Esophagus muscularis mucosa (tissue), 4 donors: ENCODE measurements at regions not wholly inside any gene's neighbourhood (a gene's known extent, or its start where the extent isn't known, plus 50 kb on each side); places are given as distances from the start of the nearest gene placed in this dataset.

Experiments used
- DNase-seq: peaks from one replicate; pipeline ENCODE4 v3.0.0-alpha.2; 2017; ENCODE audit errors: extremely low spot score
- H3K27ac ChIP-seq, 4 donors: fragments of 200-600 bp; sonication (generic); replicated peaks in 1 of 4; 1 replicate in 3 of 4; 2 replicates in 1 of 4; pipeline ENCODE4 v1.5.1; 2016 to 2019; ENCODE audit warnings: mild to moderate bottlenecking in 1 of 4
- H3K27me3 ChIP-seq, 4 donors: fragments of 200-600 bp; sonication (generic); one replicate each; pipeline versions ENCODE4 v1.5.1 to v1.6.0; 2016 to 2019
- H3K36me3 ChIP-seq, 4 donors: fragments of 200-600 bp; sonication (generic); one replicate each; pipeline ENCODE4 v1.5.1; 2016 to 2019
- H3K4me1 ChIP-seq, 4 donors: fragments of 200-600 bp; sonication (generic); one replicate each; pipeline ENCODE4 v1.5.1; 2016 to 2019
- H3K4me3 ChIP-seq, 4 donors: fragments of 200-600 bp; sonication (generic); 1 replicate in 2 of 4; 2 replicates in 2 of 4; pipeline ENCODE4 v1.5.1; 2016 to 2019; ENCODE audit warnings: mild to moderate bottlenecking in 4 of 4, moderate library complexity in 1 of 4
- H3K9me3 ChIP-seq, 4 donors: fragments of 200-600 bp; sonication (generic); 1 replicate in 3 of 4; 2 replicates in 1 of 4; pipeline ENCODE4 v1.5.1; 2016 to 2019
- CTCF ChIP-seq, 3 experiments: fragments of 200-600 bp in 2 of 3; fragments of 450-650 bp in 1 of 3; sonication (generic) in 2 of 3; IDR thresholded peaks; one replicate each; pipeline ENCODE4 v1.5.1; 2017 to 2019; ENCODE audit warnings: antibody characterized with exemption in 3 of 3, mild to moderate bottlenecking in 2 of 3, moderate library complexity in 1 of 3
- EP300 ChIP-seq: sonication (generic); formaldehyde crosslinking; IDR thresholded peaks from one replicate; pipeline ENCODE4 v1.6.1; 2017; ENCODE audit warnings: antibody characterized with exemption
- POLR2A ChIP-seq: fragments of 450-650 bp; IDR thresholded peaks from one replicate; pipeline ENCODE4 v1.6.1; 2017; ENCODE audit warnings: antibody characterized with exemption, moderate library complexity, mild to moderate bottlenecking, low read depth
- POLR2AphosphoS5 ChIP-seq, 2 donors: sonication (generic); formaldehyde crosslinking; IDR thresholded peaks; one replicate each; pipeline ENCODE4 v1.6.1; 2017; ENCODE audit warnings: antibody characterized with exemption in 2 of 2
- WGBS: methylation state at CpG from one replicate; pipeline ENCODE4 v1.1.5; 2018; 5-methylcytosine and 5-hydroxymethylcytosine counted together
- intact Hi-C: fragments of 100-400 bp; cut with DNase I; formaldehyde crosslinking; loops from one replicate; pipeline ENCODE4 v1.15.1; 2023

GRCh38 chr11:96461871-96462270 lies 72.1 kb downstream of the JRKL start:
- no peak for TF ChIP-seq POLR2AphosphoS5 (IDR thresholded peaks at IDR 0.05)
- no peak for TF ChIP-seq EP300
- no peak for TF ChIP-seq POLR2A
- TF ChIP-seq CTCF (IDR thresholded peaks at IDR 0.05) = no peak
- Histone ChIP-seq H3K27ac (no peak overlapping the region), H3K4me3 (no peak overlapping the region), H3K27me3 (peaks cover 0 to 5% (median 0%) of the 10 kb centered on the region in 4 donors), H3K4me1 (peaks cover 4 to 10% (median 7%) of the 10 kb centered on the region in 4 donors), H3K9me3 (peaks cover 0 to 9% (median 2%) of the 10 kb centered on the region in 4 donors), H3K36me3 (no peaks in the 10 kb centered on the region)
- intact Hi-C loops = no loop called here
- DNase-seq = no peak
- WGBS = 63% methylated on average over 2 of the region's 2 CpGs

- Histone ChIP-seq H3K9me3 (peaks cover 0 to 9% (median 2%) of the 10 kb centered on the region in 4 donors), H3K27ac (no peak overlapping the region), H3K4me3 (no peak overlapping the region), H3K27me3 (peaks cover 0 to 5% (median 0%) of the 10 kb centered on the region in 4 donors), H3K4me1 (peaks cover 4 to 10% (median 7%) of the 10 kb centered on the region in 4 donors), H3K36me3 (no peaks in the 10 kb centered on the region)
- TF ChIP-seq CTCF (IDR thresholded peaks at IDR 0.05) (peak; percentile 59 to 71 (median 65)), EP300 (no peak)
- 14% methylated on average over 7 of the region's 7 CpGs for WGBS
- no peak for DNase-seq
- intact Hi-C loops = no loop called here
These were observed 75.0 kb downstream of the JRKL start for GRCh38 chr11:96464700-96465307.

- Histone ChIP-seq H3K9me3 (peaks cover 0 to 1% (median under 1%) of the 10 kb centered on the region in 4 donors), H3K4me3 (no peak overlapping the region), H3K36me3 (no peaks in the 10 kb centered on the region), H3K27me3 (no peaks in the 10 kb centered on the region), H3K4me1 (peaks cover 4 to 10% (median 7%) of the 10 kb centered on the region in 4 donors), H3K27ac (no peak overlapping the region)
- DNase-seq = no peak
- intact Hi-C loops = no loop called here
- no peak for TF ChIP-seq POLR2AphosphoS5 (IDR thresholded peaks at IDR 0.05)
- WGBS = 71% methylated on average over 3 of the region's 3 CpGs
These were observed 75.7 kb downstream of the JRKL start for GRCh38 chr11:96465512-96465911.

- peaks cover 4 to 10% (median 7%) of the 10 kb centered on the region in 4 donors for H3K4me1 ChIP-seq
These were observed 76.8 kb downstream of the JRKL start for GRCh38 chr11:96466607-96467006.

GRCh38 chr11:96469776-96470175 lies 80.0 kb downstream of the JRKL start:
- H3K27ac ChIP-seq = no peak overlapping the region
- intact Hi-C loops = no loop called here
- H3K4me3 ChIP-seq = no peak overlapping the region
- no peaks in the 10 kb centered on the region for H3K4me1 ChIP-seq
- DNase-seq = no peak
- peaks cover 0 to 7% (median 3%) of the 10 kb centered on the region in 4 donors for H3K9me3 ChIP-seq
- no peak for TF ChIP-seq POLR2A
- TF ChIP-seq CTCF (IDR thresholded peaks at IDR 0.05) = no peak
- no peak for TF ChIP-seq EP300
- no peak for TF ChIP-seq POLR2AphosphoS5 (IDR thresholded peaks at IDR 0.05)
- H3K36me3 ChIP-seq = no peaks in the 10 kb centered on the region
- H3K27me3 ChIP-seq = peaks cover 0 to 7% (median 0%) of the 10 kb centered on the region in 4 donors
- WGBS = 76% methylated on average over 3 of the region's 3 CpGs

More at GRCh38 chr11:96466607-96467006, 76.8 kb downstream of the JRKL start:
- H3K9me3 ChIP-seq = no peaks in the 10 kb centered on the region
- 95% methylated on average over 2 of the region's 2 CpGs for WGBS
- H3K4me3 ChIP-seq = no peak overlapping the region
- TF ChIP-seq CTCF (IDR thresholded peaks at IDR 0.05) = no peak
- no peak for TF ChIP-seq POLR2AphosphoS5 (IDR thresholded peaks at IDR 0.05)
- no peak for TF ChIP-seq EP300
- TF ChIP-seq POLR2A = no peak
- H3K27me3 ChIP-seq = no peaks in the 10 kb centered on the region
- no peak for DNase-seq
- intact Hi-C loops = no loop called here
- H3K27ac ChIP-seq = no peak overlapping the region
- no peaks in the 10 kb centered on the region for H3K36me3 ChIP-seq
